Loucy (cell line): ENCODE measurements at regions not wholly inside any gene's neighbourhood (a gene's known extent, or its start where the extent isn't known, plus 50 kb on each side); places are given as distances from the start of the nearest gene placed in this dataset.

ENCODE experiments used
- H2AFZ ChIP-seq: fragments of 200-600 bp; sonication (generic); 2 replicates; pipeline ENCODE4 v1.6.0; 2016; ENCODE audit warnings: antibody characterized with exemption, mild to moderate bottlenecking, low read length, moderate library complexity
- H3F3A ChIP-seq: fragments of 200-600 bp; 2 replicates; pipeline ENCODE4 v1.6.0; 2016; ENCODE audit warnings: antibody characterized with exemption, low read depth, mild to moderate bottlenecking
- H3K27me3 ChIP-seq: fragments of 200-600 bp; sonication (generic); 2 replicates; pipeline ENCODE4 v1.6.1; 2014; ENCODE audit warnings: low read length, mild to moderate bottlenecking; ENCODE audit not compliant: insufficient read depth, poor library complexity, severe bottlenecking
- H3K36me3 ChIP-seq: fragments of 200-600 bp; sonication (generic); 2 replicates; pipeline ENCODE4 v1.6.1; 2016; ENCODE audit warnings: low read length; ENCODE audit not compliant: insufficient read depth
- H3K4me1 ChIP-seq: fragments of 200-600 bp; sonication (generic); 2 replicates; pipeline ENCODE4 v1.5.1; 2014; ENCODE audit warnings: low read length, mild to moderate bottlenecking; ENCODE audit not compliant: insufficient read depth, poor library complexity, severe bottlenecking
- H3K4me2 ChIP-seq: fragments of 200-600 bp; sonication (generic); 2 replicates; pipeline ENCODE4 v1.6.0; 2014; ENCODE audit warnings: antibody characterized with exemption, low read length, low read depth, mild to moderate bottlenecking; ENCODE audit not compliant: poor library complexity, severe bottlenecking
- H3K4me3 ChIP-seq: fragments of 200-600 bp; sonication (generic); 2 replicates; pipeline ENCODE4 v1.5.1; 2014; ENCODE audit warnings: low read length, mild to moderate bottlenecking, mixed read lengths; ENCODE audit not compliant: poor library complexity, severe bottlenecking
- H3K79me2 ChIP-seq: fragments of 200-600 bp; sonication (generic); 2 replicates; pipeline ENCODE4 v1.6.1; 2014; ENCODE audit warnings: low read length; ENCODE audit not compliant: insufficient read depth
- H3K9ac ChIP-seq: fragments of 200-600 bp; sonication (generic); 2 replicates; pipeline ENCODE4 v1.6.0; 2014; ENCODE audit warnings: mild to moderate bottlenecking, low read depth, low read length, moderate library complexity; ENCODE audit not compliant: poor library complexity, severe bottlenecking
- H3K9me2 ChIP-seq: fragments of 200-600 bp; sonication (generic); replicated peaks from 2 replicates; pipeline ENCODE4 v1.6.1; 2016; ENCODE audit warnings: low read depth, low read length, mixed read lengths
- H3K9me3 ChIP-seq: fragments of 200-600 bp; sonication (generic); 2 replicates; pipeline ENCODE4 v1.6.1; 2014; ENCODE audit warnings: mild to moderate bottlenecking, antibody characterized with exemption, low read length, low read depth; ENCODE audit not compliant: insufficient read depth
- H4K20me1 ChIP-seq: fragments of 200-600 bp; sonication (generic); 2 replicates; pipeline ENCODE4 v1.6.0; 2014; ENCODE audit warnings: antibody characterized with exemption, low read length, mild to moderate bottlenecking; ENCODE audit not compliant: insufficient read depth, poor library complexity, severe bottlenecking
- CTCF ChIP-seq: fragments of 200-600 bp; sonication (generic); conservative IDR thresholded peaks from 2 replicates; pipeline ENCODE4 v1.5.1; 2014; ENCODE audit warnings: mild to moderate bottlenecking, antibody characterized with exemption, low read length
- EZH2phosphoT487 ChIP-seq: fragments of 200-600 bp; IDR thresholded peaks from 2 replicates; pipeline ENCODE4 v1.6.1; 2018; ENCODE audit warnings: antibody characterized with exemption, mild to moderate bottlenecking, moderate library complexity, borderline replicate concordance

GRCh38 chr5:36526537-36526936 lies 79.9 kb upstream of the SLC1A3 start:
- Histone ChIP-seq H2AFZ (no peak overlapping the region), H3K9me3 (no peaks in the 10 kb centered on the region), H3K36me3 (no peaks in the 10 kb centered on the region), H3K4me3 (no peak overlapping the region), H4K20me1 (no peaks in the 10 kb centered on the region), H3F3A (no peaks in the 10 kb centered on the region), H3K9me2 (no peaks in the 10 kb centered on the region), H3K27me3 (no peaks in the 10 kb centered on the region), H3K9ac (no peak overlapping the region), H3K79me2 (no peaks in the 10 kb centered on the region), H3K4me1 (no peaks in the 10 kb centered on the region), H3K4me2 (no peak overlapping the region)
- TF ChIP-seq CTCF (no peak), EZH2phosphoT487 (no peak)

GRCh38 chr5:36528588-36528987 lies 77.8 kb upstream of the SLC1A3 start:
- Histone ChIP-seq H3F3A (no peaks in the 10 kb centered on the region), H2AFZ (no peak overlapping the region), H3K9me2 (no peaks in the 10 kb centered on the region), H3K4me1 (no peaks in the 10 kb centered on the region), H3K27me3 (no peaks in the 10 kb centered on the region), H3K9ac (no peak overlapping the region), H3K9me3 (no peaks in the 10 kb centered on the region), H3K4me2 (no peak overlapping the region), H4K20me1 (no peaks in the 10 kb centered on the region), H3K36me3 (no peaks in the 10 kb centered on the region), H3K4me3 (no peak overlapping the region), H3K79me2 (no peaks in the 10 kb centered on the region)
- TF ChIP-seq CTCF (no peak), EZH2phosphoT487 (no peak)

GRCh38 chr5:36529142-36529541 lies 77.3 kb upstream of the SLC1A3 start:
- no peak overlapping the region for H2AFZ ChIP-seq
- no peaks in the 10 kb centered on the region for H3F3A ChIP-seq
- H3K79me2 ChIP-seq = no peaks in the 10 kb centered on the region
- H3K4me2 ChIP-seq = no peak overlapping the region
- no peaks in the 10 kb centered on the region for H3K9me2 ChIP-seq
- H4K20me1 ChIP-seq = no peaks in the 10 kb centered on the region
- no peaks in the 10 kb centered on the region for H3K9me3 ChIP-seq
- no peak for TF ChIP-seq EZH2phosphoT487
- no peak for TF ChIP-seq CTCF
- H3K36me3 ChIP-seq = no peaks in the 10 kb centered on the region
- H3K4me3 ChIP-seq = no peak overlapping the region
- H3K9ac ChIP-seq = no peak overlapping the region
- H3K27me3 ChIP-seq = no peaks in the 10 kb centered on the region
- H3K4me1 ChIP-seq = no peaks in the 10 kb centered on the region
